Ammon's horn (tissue), 1 donor: ENCODE measurements at regions not wholly inside any gene's neighbourhood (a gene's known extent, or its start where the extent isn't known, plus 50 kb on each side); places are given as distances from the start of the nearest gene placed in this dataset.
"Not testable (repeated sequence)": the region's sequence is repeated elsewhere in the genome, so short reads cannot be mapped to it uniquely, and the experiment has no call there.

ENCODE experiments used
- DNase-seq: peaks from one replicate; pipeline ENCODE4 v3.0.0-alpha.2; 2016; ENCODE audit warnings: low spot score

- DNase-seq, result no peak
Observed at GRCh38 chr5:35561396-35561795, 56.3 kb upstream of the SPEF2 start.

- no peak for DNase-seq
Observed at GRCh38 chr5:35557748-35558147, 59.9 kb upstream of the SPEF2 start.

DNA sequence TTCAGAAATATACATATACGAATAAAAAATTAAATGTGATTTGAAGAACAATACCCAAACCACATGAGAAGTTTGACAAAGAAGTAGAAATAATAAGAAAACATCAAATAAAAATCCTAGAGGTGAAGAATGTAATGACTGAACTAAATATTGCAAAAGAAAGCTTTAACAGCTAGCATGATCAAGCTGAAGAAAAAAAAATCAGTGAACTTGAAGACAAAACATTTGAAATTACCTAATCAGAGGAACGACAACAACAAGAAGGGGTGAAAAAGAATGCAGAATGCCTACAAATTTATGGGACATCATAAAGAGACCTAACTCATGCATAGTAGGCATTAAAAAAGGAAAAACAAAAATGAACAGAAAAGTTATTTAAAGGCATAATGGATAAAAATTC lies 60.5 kb upstream of the SPEF2 start:
- DNase-seq, result no peak

GRCh38 chr5:35554016-35554415 lies 63.6 kb upstream of the SPEF2 start:
- no peak for DNase-seq

DNA sequence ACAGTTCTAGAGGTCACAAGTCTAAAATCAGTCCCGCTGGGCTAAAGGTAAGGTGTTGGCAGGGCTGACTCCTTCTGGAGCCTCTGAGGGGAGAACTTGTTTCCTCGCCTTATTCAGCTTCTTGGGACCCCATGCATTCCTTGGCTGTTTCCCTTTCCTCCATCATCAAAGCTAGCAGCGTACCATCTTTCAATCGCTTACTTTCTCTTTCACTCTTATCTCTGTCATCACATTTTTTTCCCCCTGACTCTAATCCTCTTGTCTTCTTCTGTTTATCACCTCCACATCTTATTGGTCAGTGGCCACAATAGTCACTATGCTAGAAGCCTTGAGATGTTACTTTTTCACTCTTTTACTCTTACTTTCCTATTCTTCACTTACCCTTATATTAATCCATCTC lies 72.5 kb upstream of the SPEF2 start:
- no peak for DNase-seq

- DNase-seq, result no peak
Observed at GRCh38 chr5:35543408-35543807, 74.3 kb upstream of the SPEF2 start.

GRCh38 chr5:35540002-35540401 lies 77.7 kb upstream of the SPEF2 start:
- DNase-seq, result no peak

GRCh38 chr5:35538198-35538931 lies 79.3 kb upstream of the SPEF2 start:
- no peak for DNase-seq

DNA sequence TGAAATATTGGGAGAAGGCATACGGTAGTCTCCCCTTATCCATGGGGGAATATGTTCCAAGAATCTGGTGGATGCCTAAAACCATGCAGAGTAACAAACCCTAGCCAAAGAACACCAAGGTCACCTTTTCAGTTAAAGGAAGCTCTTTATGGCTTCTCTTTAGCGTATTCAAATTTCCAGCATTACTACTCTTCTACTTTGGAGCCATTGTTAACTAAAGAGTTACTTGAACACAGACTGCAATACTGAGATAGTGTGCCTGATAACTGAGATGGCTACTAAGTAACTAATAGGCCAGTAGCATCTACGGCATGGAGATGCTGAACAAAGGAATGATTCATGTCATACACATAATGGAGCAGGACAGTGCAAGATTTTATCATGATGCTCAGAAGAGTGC lies 84.5 kb upstream of the SPEF2 start:
- no peak for DNase-seq

- not testable (repeated sequence) for DNase-seq
Observed at GRCh38 chr5:35531553-35531952, 86.1 kb upstream of the SPEF2 start.

DNA sequence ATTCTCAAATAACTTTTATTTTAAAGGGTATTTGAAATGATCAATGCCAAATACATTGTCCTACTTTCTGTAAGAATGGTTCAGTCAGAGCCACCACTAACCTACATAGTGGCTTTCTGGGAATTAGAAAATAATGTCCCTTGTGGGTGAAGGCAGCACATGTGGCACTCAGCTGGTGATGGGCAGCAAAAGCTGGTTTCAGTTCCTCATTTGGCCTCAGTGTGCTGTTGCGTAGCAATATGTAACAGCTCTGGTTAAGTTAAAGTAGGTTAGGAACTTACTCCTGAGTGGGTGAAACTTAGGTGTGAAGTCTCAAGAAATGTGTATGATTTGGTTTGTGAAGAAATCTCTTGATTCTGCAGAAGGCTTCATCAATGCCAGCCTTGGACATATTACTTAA lies 99.6 kb upstream of the SPEF2 start:
- DNase-seq, result no peak

DNA sequence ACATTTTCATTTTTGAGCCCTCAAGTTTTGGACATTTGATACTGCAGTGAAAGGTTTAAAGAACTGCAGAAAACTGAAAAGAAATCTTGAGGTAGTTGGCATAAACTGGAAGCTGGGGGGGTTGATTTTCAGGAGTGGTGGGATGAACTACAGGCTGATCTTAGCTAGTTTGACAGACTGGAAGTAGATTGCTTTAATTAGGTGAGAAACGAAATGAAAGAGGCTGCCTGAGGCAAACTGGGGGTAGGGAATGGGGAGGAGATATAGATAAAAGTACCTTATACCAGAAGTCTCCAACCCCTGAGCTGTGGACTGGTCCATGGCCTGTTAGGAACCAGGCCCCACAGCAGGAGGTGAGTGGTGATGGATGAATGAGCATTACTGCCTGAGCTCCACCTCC lies 101.4 kb upstream of the SPEF2 start:
- DNase-seq, result no peak

- no peak for DNase-seq
Observed at GRCh38 chr5:35513612-35514011, 104.1 kb upstream of the SPEF2 start.

DNA sequence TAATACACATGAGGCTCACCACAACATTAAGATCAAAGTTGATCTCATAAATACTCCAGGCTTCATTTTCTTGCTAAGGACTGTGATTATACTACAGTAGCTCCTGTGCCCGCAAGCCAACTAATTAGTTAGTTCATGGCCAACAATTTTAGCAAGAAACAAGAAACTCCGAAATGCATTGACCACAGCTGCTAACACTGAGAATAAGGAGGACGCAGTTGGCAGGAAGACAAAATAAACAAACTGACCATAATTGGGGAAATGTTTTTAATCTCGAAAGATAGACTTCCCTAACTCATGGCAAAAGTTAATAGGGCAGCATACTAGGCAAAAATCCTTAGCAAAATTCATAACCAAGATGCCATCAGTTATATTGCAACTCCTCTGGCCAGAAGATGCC lies 115.5 kb upstream of the SPEF2 start:
- no peak for DNase-seq

GRCh38 chr5:35488791-35489190 lies 128.9 kb upstream of the SPEF2 start:
- no peak for DNase-seq

DNA sequence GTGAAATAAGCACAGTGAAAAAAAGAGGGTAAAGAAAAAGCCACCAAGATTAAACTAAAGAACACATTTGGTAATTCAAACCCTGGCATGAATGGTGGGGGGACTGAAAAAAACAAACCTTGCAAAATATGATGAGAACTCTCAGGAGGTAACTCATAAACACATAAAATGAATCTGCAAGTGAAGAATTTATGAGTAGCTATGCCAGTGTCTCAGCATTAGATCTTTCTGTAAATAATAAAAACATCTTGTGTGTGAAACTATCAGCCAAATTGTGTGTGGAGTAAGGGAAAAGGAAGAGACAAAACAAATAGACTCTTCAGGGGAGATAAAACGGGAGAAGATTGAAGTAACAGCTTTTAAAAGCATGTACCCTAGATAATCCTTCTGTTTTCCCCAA lies 129.6 kb upstream of the SPEF2 start:
- DNase-seq, result no peak

DNA sequence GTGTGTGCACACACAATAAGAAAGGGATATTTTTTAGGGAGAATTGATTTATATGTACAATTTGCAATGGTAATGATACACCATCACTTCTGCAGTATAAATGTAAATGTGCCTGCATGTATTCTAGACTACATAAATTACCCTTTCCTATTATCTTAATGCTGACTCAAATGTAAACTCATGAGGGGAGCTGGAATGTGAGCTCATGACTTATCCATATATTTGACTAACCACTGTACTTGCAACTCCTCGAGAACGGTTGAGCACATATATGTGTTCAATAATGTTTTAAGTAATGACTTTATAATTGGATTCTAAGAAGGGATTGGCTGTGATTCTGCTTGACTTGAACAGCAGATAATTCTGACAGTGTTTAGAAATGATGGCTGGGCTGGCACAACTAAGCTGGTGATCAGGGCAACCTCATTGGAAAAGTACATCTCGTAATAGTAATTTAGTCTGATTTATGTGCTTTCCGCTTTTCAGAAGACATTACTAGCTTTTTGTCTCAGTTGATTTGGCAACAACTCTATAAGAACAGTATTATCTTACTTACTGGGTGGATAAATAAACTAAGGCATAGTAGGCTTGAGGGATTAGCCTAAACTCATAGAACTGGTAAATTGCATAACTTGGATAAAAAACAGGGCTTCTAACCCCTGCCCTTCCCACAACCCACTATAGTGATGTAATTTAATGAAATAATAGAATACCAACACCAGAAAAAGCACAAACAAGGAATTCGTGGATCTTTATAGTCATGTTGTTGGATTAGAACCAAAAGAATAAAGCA lies 130.2 kb upstream of the SPEF2 start:
- DNase-seq, result no peak

- DNase-seq, result no peak
Observed at GRCh38 chr5:35485487-35485886, 132.2 kb upstream of the SPEF2 start.

- DNase-seq, result no peak
Observed at GRCh38 chr5:35484241-35484640, 133.4 kb upstream of the SPEF2 start.

DNA sequence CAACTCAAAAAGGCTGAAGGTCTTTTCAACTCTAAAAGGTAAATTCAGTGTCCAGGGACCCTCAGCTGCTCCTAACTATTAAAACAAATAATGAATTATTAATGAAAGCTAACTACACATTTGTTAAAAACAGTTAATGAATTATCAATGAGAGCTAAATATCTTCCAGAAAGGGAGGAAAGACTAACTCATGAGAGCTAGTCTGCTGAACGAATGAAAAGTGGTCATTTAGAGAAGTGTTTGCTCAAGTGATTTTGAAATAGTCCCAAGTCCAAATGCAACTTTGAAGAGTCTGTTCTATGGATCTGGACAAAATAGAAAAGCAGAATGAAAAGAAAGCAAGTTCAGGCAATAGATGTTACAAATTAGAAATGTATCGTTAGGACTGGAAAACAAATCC lies 133.9 kb upstream of the SPEF2 start:
- DNase-seq, result no peak

- DNase-seq, result no peak
Observed at GRCh38 chr5:35483191-35483590, 134.5 kb upstream of the SPEF2 start.

- no peak for DNase-seq
Observed at GRCh38 chr5:35482167-35482755, 135.4 kb upstream of the SPEF2 start.
